HEK293T (cell line): ENCODE measurements at regions not wholly inside any gene's neighbourhood (a gene's known extent, or its start where the extent isn't known, plus 50 kb on each side); places are given as distances from the start of the nearest gene placed in this dataset.

ENCODE experiments used
- ARNT ChIP-seq: fragments of 450-650 bp; IDR thresholded peaks from 2 replicates; pipeline ENCODE4 v1.6.1; 2017; ENCODE audit warnings: mild to moderate bottlenecking
- BHLHE40 ChIP-seq: fragments of 450-650 bp; IDR thresholded peaks from 2 replicates; pipeline ENCODE4 v1.6.1; 2016; ENCODE audit warnings: mild to moderate bottlenecking, moderate library complexity, borderline replicate concordance
- CTBP1 ChIP-seq: fragments of 450-650 bp; IDR thresholded peaks from 2 replicates; pipeline ENCODE4 v1.6.1; 2016; ENCODE audit warnings: borderline replicate concordance
- ELF4 ChIP-seq: fragments of 450-650 bp; IDR thresholded peaks from 2 replicates; pipeline ENCODE4 v1.6.1; 2017; ENCODE audit warnings: antibody characterized with exemption
- FOXA1 ChIP-seq: fragments of 450-650 bp; IDR thresholded peaks from 2 replicates; pipeline ENCODE4 v1.6.1; 2016; ENCODE audit warnings: mild to moderate bottlenecking
- FOXK2 ChIP-seq: fragments of 450-650 bp; IDR thresholded peaks from 2 replicates; pipeline ENCODE4 v1.6.1; 2016; ENCODE audit warnings: mild to moderate bottlenecking
- FOXM1 ChIP-seq: fragments of 450-650 bp; IDR thresholded peaks from 2 replicates; pipeline ENCODE4 v1.6.1; 2017; ENCODE audit warnings: mild to moderate bottlenecking, borderline replicate concordance
- HDGF ChIP-seq: fragments of 450-650 bp; IDR thresholded peaks from 2 replicates; pipeline ENCODE4 v1.6.1; 2017; ENCODE audit warnings: antibody characterized with exemption, borderline replicate concordance
- L3MBTL2 ChIP-seq: fragments of 450-650 bp; conservative IDR thresholded peaks from 2 replicates; pipeline ENCODE4 v1.6.1; 2016; ENCODE audit warnings: mild to moderate bottlenecking
- NFRKB ChIP-seq: fragments of 450-650 bp; IDR thresholded peaks from 2 replicates; pipeline ENCODE4 v1.6.1; 2016; ENCODE audit warnings: mild to moderate bottlenecking, moderate library complexity
- SP1 ChIP-seq: fragments of 450-650 bp; IDR thresholded peaks from 2 replicates; pipeline ENCODE4 v1.6.1; 2017
- SUZ12 ChIP-seq: fragments of 450-650 bp; IDR thresholded peaks from 2 replicates; pipeline ENCODE4 v1.6.1; 2016; ENCODE audit warnings: mild to moderate bottlenecking
- ZNF384 ChIP-seq: fragments of 450-650 bp; IDR thresholded peaks from 2 replicates; pipeline ENCODE4 v1.6.1; 2016

DNA sequence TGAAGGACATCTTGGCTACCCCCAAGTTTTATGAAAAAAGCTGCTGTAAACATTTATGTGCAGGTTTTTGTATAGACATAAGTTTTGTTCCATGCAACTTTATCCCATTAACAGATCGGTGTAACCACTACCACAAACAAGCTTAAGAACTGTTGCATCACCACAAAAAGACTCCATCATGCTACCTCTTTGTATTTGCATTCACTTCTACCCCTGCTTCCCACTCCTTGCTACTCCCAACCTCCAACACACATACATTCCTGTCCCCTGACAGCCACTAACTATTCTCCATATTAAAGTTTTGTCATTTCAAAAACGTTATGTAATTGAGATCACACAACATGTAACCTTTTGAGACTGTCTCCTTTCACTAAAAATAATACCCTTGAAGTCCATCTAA is 57.8 kb upstream of the LHFPL2 start:
- TF ChIP-seq FOXA1 (no peak), SP1 (no peak), FOXM1 (no peak), HDGF (no peak), NFRKB (no peak), SUZ12 (no peak), BHLHE40 (no peak), FOXK2 (no peak), ZNF384 (no peak), ELF4 (no peak), ARNT (no peak), L3MBTL2 (no peak), CTBP1 (no peak)
